Activated naive CD8-positive, alpha-beta T cell (primary cell): ENCODE measurements at regions not wholly inside any gene's neighbourhood (a gene's known extent, or its start where the extent isn't known, plus 50 kb on each side); places are given as distances from the start of the nearest gene placed in this dataset.

Experiments
- H3K27ac Mint-ChIP-seq: one replicate; pipeline ENCODE4 v1.8.0; 2021; ENCODE audit warnings: mixed read lengths
- H3K27me3 Mint-ChIP-seq: one replicate; pipeline ENCODE4 v1.8.0; 2021; ENCODE audit warnings: mixed read lengths
- H3K36me3 Mint-ChIP-seq: one replicate; pipeline ENCODE4 v1.8.0; 2021; ENCODE audit warnings: mixed read lengths
- H3K4me1 Mint-ChIP-seq: one replicate; pipeline ENCODE4 v1.8.0; 2021; ENCODE audit warnings: low read depth, mixed read lengths
- H3K4me3 Mint-ChIP-seq: one replicate; pipeline ENCODE4 v1.8.0; 2021; ENCODE audit warnings: mild to moderate bottlenecking, mixed read lengths
- H3K9me3 Mint-ChIP-seq: one replicate; pipeline ENCODE4 v1.8.0; 2021; ENCODE audit warnings: low read depth, mixed read lengths

DNA sequence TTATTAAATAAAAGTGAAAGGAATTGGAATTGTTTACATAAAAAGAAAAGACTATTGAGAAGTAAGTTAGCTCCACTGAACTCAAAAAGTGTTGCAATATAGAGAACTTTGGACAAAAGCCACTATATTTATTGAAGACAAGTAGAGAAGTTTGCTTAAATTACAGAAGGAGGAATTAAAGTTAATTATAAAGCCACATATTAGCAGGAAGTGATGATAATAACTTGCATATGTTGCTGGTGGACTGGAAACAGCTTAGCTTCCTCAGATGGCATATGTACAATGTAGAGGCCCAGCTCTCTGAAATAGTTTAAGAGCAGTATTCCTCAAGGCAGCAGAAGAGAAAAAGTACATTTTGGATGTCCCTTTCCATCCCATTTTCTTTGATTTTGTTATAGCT is 400.7 kb downstream of the GATA3 start:
- H3K4me3 Mint-ChIP-seq: no peak overlapping the region
- no peaks in the 10 kb centered on the region for H3K9me3 Mint-ChIP-seq
- H3K4me1 Mint-ChIP-seq: peaks cover 5% of the 10 kb centered on the region
- peaks cover 7% of the 10 kb centered on the region for H3K36me3 Mint-ChIP-seq
- no peak overlapping the region for H3K27ac Mint-ChIP-seq
- peaks cover 6% of the 10 kb centered on the region for H3K27me3 Mint-ChIP-seq

DNA sequence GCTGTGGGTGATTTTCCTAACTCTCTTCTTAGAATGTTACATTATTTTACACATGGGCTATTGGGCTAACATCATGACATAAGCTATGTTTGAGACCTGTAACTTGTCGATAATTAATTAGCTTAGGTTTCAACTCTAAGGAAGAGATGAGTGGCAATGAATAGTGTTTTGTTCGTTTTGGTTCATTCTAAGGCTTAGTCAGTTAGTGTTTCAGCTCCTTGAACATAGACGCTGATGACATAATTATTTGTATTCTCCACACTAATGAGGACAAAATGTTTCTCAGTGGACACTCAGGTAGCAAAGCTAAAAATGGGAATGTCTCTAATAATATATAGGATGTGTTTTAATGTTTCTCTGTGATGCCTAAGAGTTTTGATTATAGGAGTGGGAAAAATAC is 401.9 kb downstream of the GATA3 start:
- Mint-ChIP-seq H3K4me3 (no peak overlapping the region), H3K9me3 (no peaks in the 10 kb centered on the region), H3K27me3 (peaks cover 6% of the 10 kb centered on the region), H3K27ac (no peak overlapping the region), H3K4me1 (peaks cover 5% of the 10 kb centered on the region), H3K36me3 (peaks cover 7% of the 10 kb centered on the region)

DNA sequence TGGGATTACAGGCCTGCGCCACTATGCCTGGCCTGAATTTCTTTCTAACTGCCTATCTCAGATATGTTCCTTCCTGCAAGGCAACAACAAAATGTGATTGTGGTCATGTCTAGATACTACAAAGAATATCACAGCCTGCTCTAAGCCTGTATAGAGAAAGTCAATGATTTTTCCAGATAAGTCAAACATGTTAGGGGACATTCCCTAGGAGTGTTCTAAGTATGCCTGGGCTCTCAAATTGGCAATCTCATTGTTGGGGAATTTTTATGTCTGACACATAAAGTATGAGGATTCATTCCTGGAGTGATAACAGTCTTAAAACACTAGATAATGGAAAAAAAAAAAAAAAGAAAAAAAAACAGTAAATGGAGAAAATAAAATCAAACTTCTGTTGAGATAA is 406.1 kb downstream of the GATA3 start:
- H3K36me3 Mint-ChIP-seq: peaks cover 7% of the 10 kb centered on the region
- H3K4me1 Mint-ChIP-seq: no peaks in the 10 kb centered on the region
- no peak overlapping the region for H3K27ac Mint-ChIP-seq
- no peaks in the 10 kb centered on the region for H3K9me3 Mint-ChIP-seq
- no peak overlapping the region for H3K4me3 Mint-ChIP-seq
- peaks cover 8% of the 10 kb centered on the region for H3K27me3 Mint-ChIP-seq

DNA sequence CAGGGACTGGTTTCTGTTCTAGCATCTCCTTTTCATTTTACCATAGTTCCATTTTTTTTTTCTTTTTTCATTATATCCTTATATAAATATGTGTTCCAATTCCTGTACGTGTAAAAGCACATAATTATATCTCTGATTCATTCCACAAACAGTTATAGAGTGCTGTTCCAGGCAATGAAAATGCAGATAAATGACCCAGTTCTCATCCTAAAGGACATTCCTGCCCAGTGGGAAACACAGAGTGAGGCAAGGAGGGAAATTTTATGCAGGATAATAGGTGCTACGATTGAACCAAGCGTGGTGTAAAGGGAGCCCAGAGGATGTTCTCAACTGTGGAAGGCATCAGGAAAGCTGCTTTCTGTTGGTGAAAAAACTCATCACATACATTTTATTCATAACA is 408.1 kb downstream of the GATA3 start:
- Mint-ChIP-seq H3K4me1 (no peaks in the 10 kb centered on the region), H3K9me3 (no peaks in the 10 kb centered on the region), H3K36me3 (peaks cover 3% of the 10 kb centered on the region), H3K27me3 (peaks cover 4% of the 10 kb centered on the region), H3K27ac (no peak overlapping the region), H3K4me3 (no peak overlapping the region)

DNA sequence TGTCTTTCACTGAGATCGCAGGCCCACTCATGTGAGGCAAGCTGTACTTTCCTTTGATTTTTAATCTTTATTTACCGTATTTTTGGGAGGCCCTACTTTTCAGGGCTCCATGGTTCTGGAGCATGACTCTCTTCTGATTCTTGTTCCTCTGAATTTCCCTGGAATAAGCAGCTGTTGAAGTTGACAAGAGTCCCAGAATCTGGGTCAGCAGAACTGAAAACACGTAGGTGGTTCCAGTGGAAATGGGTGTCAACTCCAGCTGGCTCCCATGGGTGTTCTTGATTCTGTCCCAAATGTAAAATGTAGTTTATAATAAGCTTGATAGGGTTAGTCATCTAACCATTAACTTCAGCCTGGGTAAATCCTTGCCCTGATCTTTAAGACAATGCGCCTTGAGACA is 409.4 kb downstream of the GATA3 start:
- H3K4me3 Mint-ChIP-seq: no peak overlapping the region
- H3K27ac Mint-ChIP-seq: no peak overlapping the region
- peaks cover 4% of the 10 kb centered on the region for H3K27me3 Mint-ChIP-seq
- H3K9me3 Mint-ChIP-seq: no peaks in the 10 kb centered on the region
- H3K36me3 Mint-ChIP-seq: no peaks in the 10 kb centered on the region
- H3K4me1 Mint-ChIP-seq: no peaks in the 10 kb centered on the region

DNA sequence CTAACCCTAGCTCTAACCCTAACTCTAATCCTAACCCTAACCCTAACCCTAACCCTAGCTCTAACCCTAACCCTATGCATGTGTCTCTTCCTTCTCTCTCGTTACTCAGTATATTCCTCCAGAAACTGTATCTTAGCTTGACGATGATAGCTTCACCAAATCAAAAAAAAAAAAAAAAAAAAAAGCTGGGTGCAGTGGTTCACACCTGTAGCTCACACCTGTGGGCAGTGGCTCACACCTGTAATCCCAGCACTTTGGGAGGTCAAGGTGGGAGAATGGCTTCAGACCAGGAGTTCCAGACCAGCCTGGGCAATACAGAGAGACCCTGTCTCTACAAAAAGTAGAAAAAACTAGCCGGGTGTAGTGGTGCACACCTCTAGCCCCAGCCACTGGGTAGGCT is 414.0 kb downstream of the GATA3 start:
- Mint-ChIP-seq H3K36me3 (no peaks in the 10 kb centered on the region), H3K27ac (no peak overlapping the region), H3K27me3 (peaks cover 4% of the 10 kb centered on the region), H3K4me3 (no peak overlapping the region), H3K4me1 (no peaks in the 10 kb centered on the region), H3K9me3 (no peaks in the 10 kb centered on the region)

DNA sequence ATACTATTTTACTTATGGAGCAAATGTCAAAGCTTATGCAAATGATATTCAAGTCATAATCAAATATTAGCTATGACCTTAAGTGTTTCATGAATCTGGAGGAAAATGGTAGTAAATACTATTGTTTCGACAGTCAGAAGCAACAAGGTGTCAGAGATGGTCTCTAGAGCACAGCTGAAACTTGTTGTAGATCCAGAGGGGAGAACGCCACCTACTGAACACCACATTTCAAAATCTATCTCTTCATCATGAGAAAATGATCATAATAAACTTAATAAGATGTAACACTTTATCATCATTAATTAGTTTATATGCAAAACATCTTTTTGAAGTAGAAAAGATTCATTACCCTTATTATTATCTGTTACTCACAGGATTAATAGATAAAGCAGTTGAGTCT is 418.7 kb downstream of the GATA3 start:
- Mint-ChIP-seq H3K9me3 (peaks cover 7% of the 10 kb centered on the region), H3K36me3 (peaks cover 6% of the 10 kb centered on the region), H3K4me3 (no peak overlapping the region), H3K4me1 (no peaks in the 10 kb centered on the region), H3K27me3 (peaks cover 4% of the 10 kb centered on the region), H3K27ac (no peak overlapping the region)

DNA sequence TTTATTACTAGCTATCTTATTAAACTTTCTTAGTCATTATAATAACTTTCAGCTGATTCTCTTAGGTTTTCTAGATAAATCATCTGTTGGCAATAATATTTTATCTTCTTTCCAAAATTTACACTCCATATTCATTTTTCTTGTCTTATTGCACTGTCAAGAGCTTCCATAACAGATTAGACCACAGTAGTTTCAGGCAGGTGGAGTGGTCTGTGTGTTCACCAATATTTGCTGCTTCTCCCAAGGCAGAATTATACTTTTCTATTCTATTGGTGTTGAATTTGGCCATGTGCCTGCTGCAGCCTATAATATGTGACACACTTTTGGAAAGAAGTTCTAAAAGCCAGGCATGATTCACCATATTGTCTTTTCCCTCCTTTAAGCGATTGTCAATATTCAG is 422.8 kb downstream of the GATA3 start:
- Mint-ChIP-seq H3K4me1 (no peaks in the 10 kb centered on the region), H3K27me3 (peaks cover 6% of the 10 kb centered on the region), H3K27ac (no peak overlapping the region), H3K9me3 (peaks cover 7% of the 10 kb centered on the region), H3K4me3 (no peak overlapping the region), H3K36me3 (peaks cover 6% of the 10 kb centered on the region)

DNA sequence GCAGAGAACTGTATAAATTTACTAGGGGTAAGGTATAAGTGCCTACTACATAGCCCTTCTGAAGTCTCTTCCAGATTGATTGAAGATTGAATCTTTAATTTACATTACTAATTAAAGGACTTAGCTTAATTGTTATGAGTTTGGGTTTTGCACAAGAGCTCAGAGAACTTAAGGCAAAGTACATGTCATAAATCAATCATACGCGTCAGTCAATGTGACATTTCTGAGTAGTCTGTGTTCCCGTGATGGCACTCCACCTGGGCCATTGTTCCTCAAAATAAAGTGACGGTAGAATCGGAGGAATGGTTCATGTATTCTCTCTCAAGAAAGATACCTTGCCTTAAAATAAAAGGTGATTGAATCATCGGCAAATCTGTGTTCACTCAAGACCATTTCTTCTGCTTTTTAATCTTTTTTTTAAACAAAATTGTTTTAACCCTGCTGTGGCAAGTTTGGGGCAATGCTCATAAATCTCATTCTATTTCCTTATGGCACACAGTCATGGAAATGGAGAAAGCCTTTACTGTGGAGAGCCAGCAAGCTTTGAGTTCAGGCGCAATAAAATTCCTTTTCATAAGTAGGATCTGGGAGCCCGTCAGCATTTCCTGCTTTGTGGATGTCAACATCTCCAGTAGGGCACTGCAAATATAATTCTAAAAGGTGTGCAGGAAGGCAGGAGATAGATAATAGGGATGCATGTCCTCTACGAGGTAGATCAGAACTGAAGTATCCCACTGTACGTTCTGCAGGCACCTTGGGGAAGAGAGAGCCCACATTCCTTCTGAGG is 427.4 kb downstream of the GATA3 start:
- H3K27ac Mint-ChIP-seq: no peak overlapping the region
- H3K4me1 Mint-ChIP-seq: no peaks in the 10 kb centered on the region
- H3K4me3 Mint-ChIP-seq: no peak overlapping the region
- H3K9me3 Mint-ChIP-seq: peaks cover 7% of the 10 kb centered on the region
- H3K27me3 Mint-ChIP-seq: peaks cover 6% of the 10 kb centered on the region
- peaks cover 6% of the 10 kb centered on the region for H3K36me3 Mint-ChIP-seq

DNA sequence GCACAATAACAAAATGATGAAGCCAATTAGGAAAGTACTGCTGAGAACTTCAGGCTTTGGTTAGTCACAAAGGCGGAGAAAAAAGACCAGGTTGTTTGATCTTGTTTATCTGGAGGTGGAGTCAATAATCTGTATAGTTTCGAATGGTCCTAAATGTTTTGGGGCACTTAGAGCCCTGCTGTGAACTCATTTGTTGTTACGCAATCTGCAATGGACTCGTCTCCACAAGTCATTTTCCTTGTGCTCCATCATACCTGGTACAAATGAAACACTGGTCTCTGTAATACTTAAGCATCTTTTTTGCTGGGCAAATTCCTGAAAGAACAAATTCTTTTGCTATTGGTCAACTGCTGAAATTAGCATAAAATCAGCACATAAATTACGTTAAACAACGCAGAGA is 430.5 kb downstream of the GATA3 start:
- H3K9me3 Mint-ChIP-seq: no peaks in the 10 kb centered on the region
- no peak overlapping the region for H3K27ac Mint-ChIP-seq
- no peaks in the 10 kb centered on the region for H3K4me1 Mint-ChIP-seq
- H3K4me3 Mint-ChIP-seq: no peak overlapping the region
- H3K36me3 Mint-ChIP-seq: no peaks in the 10 kb centered on the region
- H3K27me3 Mint-ChIP-seq: peaks cover 6% of the 10 kb centered on the region

DNA sequence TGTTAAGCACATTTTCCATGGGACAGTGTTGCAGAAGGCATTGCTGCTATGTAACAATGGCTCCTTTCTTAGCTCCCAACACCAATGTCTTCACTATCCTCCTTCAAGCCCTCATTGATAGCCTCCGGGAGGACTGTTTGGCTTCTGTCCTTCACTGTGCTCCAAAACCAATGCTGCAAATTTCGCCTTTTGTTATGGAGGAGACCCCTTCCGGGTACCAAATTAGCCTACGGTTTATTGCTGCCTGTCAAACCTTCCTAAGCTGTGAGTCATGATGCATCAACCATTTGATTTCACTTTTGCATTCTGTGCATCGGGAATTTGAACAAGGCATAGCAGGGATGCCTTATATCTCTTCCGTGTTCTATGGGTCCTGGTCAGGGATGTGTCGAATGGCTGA is 432.9 kb downstream of the GATA3 start:
- Mint-ChIP-seq H3K36me3 (no peaks in the 10 kb centered on the region), H3K4me3 (no peak overlapping the region), H3K27me3 (peaks cover 5% of the 10 kb centered on the region), H3K4me1 (no peaks in the 10 kb centered on the region), H3K9me3 (no peaks in the 10 kb centered on the region), H3K27ac (no peak overlapping the region)

DNA sequence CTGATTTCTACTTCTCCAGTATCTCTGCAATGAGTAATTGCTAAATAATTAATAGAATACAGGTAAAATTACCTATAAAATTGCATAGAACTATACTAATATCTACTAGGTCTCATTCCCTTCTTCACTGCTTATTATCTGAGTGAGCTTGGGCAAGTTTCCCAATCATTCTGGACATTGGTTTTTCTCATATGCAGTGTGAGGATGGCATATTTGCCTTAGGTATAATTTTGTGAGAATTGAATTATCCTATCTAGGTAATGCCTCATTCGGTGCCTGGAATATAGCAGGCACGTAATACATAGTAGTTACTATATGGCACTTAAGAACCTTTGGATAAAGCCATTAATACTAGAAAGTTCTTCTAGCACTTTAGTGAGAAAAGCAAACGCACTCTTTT is 434.7 kb downstream of the GATA3 start:
- Mint-ChIP-seq H3K4me1 (no peaks in the 10 kb centered on the region), H3K4me3 (no peak overlapping the region), H3K9me3 (no peaks in the 10 kb centered on the region), H3K27ac (no peak overlapping the region), H3K36me3 (no peaks in the 10 kb centered on the region), H3K27me3 (no peaks in the 10 kb centered on the region)

DNA sequence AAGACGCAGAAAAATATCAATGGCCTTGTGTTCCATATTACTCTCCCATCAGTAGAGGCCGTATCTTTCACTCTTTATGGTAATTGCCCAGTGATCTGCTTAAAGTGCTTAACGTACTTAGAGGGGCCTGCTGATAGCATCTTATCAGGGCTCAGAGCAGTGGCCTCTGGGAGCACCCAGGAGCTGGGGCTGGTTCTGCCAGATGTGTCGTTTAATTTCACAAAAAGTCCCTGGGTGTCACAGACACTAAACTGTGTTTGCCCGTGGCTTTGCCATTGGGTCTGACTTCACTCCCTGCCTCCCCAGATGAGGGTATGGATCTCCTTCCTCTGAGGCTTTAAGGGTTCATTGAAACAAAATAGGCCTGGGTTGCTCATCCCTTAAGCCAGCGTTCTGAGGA is 435.3 kb downstream of the GATA3 start:
- no peaks in the 10 kb centered on the region for H3K4me1 Mint-ChIP-seq
- no peak overlapping the region for H3K4me3 Mint-ChIP-seq
- no peaks in the 10 kb centered on the region for H3K36me3 Mint-ChIP-seq
- no peaks in the 10 kb centered on the region for H3K9me3 Mint-ChIP-seq
- no peaks in the 10 kb centered on the region for H3K27me3 Mint-ChIP-seq
- H3K27ac Mint-ChIP-seq: no peak overlapping the region

DNA sequence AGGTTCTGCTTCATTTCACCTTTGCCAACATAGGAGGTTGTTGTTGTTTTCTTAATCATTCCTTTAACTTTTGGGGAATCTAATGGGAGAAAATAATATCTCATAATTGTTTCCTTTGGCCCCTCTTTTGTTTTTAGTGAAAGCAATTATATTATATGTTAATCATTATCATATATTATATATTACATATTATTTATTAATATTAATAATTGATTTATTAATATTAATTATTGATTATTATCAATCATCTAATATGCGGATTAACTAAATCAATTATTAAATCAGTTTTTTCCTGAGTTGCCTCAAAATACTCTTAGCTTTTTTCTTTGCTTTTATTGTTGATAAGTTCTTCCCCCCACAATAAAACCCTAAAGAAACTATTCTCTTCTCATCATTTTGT is 443.8 kb downstream of the GATA3 start:
- H3K27ac Mint-ChIP-seq: no peak overlapping the region
- peaks cover 4% of the 10 kb centered on the region for H3K27me3 Mint-ChIP-seq
- H3K9me3 Mint-ChIP-seq: no peaks in the 10 kb centered on the region
- no peak overlapping the region for H3K4me3 Mint-ChIP-seq
- peaks cover 9% of the 10 kb centered on the region for H3K4me1 Mint-ChIP-seq
- no peaks in the 10 kb centered on the region for H3K36me3 Mint-ChIP-seq

DNA sequence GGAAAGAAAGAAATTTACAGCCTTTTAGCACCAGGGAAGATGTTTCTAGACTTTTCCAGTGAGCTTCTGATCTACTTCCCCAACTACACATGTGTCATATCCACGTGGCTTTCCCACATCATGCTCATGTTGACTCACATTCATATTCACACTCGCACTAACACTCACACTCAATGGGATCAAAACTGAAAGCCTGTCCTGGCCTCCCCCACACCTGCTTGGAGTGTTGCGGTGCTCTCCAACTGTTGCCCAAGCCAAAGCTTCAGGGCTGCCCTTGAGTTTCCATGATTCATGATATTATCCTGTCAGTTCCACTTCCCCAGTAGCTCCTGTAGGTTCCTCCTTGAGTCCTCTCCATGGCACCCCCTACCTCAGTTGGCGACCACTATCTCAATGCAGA is 444.4 kb downstream of the GATA3 start:
- H3K27me3 Mint-ChIP-seq: peaks cover 4% of the 10 kb centered on the region
- no peaks in the 10 kb centered on the region for H3K9me3 Mint-ChIP-seq
- no peaks in the 10 kb centered on the region for H3K36me3 Mint-ChIP-seq
- H3K27ac Mint-ChIP-seq: no peak overlapping the region
- H3K4me3 Mint-ChIP-seq: no peak overlapping the region
- peaks cover 9% of the 10 kb centered on the region for H3K4me1 Mint-ChIP-seq

DNA sequence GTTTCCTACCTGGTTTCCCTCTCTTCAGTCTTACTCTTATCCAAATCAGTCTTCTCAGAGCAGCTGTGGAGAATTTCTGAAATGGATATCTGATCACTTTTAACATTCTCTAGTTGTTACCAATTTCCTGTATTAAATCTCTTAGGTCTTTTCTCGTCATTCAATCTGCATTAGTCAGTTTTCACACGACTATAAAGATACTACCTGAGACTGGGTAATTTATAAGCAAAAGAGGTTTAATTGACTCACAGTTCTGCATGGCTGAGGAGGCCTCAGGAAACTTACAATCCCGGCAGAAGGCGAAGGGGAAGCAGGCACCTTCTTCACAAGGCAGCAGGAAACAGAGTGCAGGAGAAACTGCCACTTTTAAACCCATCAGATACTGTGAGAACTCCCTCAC is 444.8 kb downstream of the GATA3 start:
- Mint-ChIP-seq H3K27ac (no peak overlapping the region), H3K36me3 (no peaks in the 10 kb centered on the region), H3K4me3 (no peak overlapping the region), H3K27me3 (peaks cover 4% of the 10 kb centered on the region), H3K4me1 (peaks cover 9% of the 10 kb centered on the region), H3K9me3 (no peaks in the 10 kb centered on the region)
